IMR-90 (cell line): ENCODE measurements at regions not wholly inside any gene's neighbourhood (a gene's known extent, or its start where the extent isn't known, plus 50 kb on each side); places are given as distances from the start of the nearest gene placed in this dataset.

ENCODE experiments used
- ATAC-seq: fragments of 200-7000 bp; cut with Tn5 transposase; 2 replicates; pipeline ENCODE4 v1.9.1; 2020; ENCODE audit warnings: low read depth, mild to moderate bottlenecking, moderate library complexity
- BruUV-seq: library from RNA; stranded (reverse); fragments of 400-500 nt; replicated peaks from 2 replicates; lab custom pipeline; 2021; lab: Mats Ljungman, UMichigan
- CTCF ChIA-PET: fragments of 300-600 bp; formaldehyde crosslinking; extraction: SDS; loops from one replicate; lab custom pipeline; 2021; ENCODE audit warnings: antibody characterized with exemption; lab: Yijun Ruan, JAX
- POLR2A ChIA-PET: fragments of 300-600 bp; sonication (Branson Sonifier 250); formaldehyde crosslinking; loops from one replicate; lab custom pipeline; 2022; ENCODE audit warnings: antibody characterized with exemption; ENCODE audit not compliant: unreplicated experiment; lab: Charles Lee
- DNase-seq: peaks from one replicate; pipeline ENCODE4 v3.0.0; 2013
- H2AFZ ChIP-seq: replicated peaks from 2 replicates; pipeline ENCODE3; 2013; ENCODE audit warnings: low read length, mild to moderate bottlenecking; ENCODE audit not compliant: poor library complexity
- H2AK5ac ChIP-seq: 2 replicates; pipeline ENCODE4 v1.6.1; 2013; ENCODE audit warnings: low read depth, low read length, inconsistent platforms
- H2AK9ac ChIP-seq: replicated peaks from 2 replicates; pipeline ENCODE3; 2013; ENCODE audit warnings: mild to moderate bottlenecking, low read depth, low read length, moderate library complexity; ENCODE audit not compliant: poor library complexity
- H2BK120ac ChIP-seq: 2 replicates; pipeline ENCODE4 v1.6.1; 2013; ENCODE audit warnings: low read depth, low read length, inconsistent platforms
- H2BK15ac ChIP-seq: 3 replicates; pipeline ENCODE4 v1.6.1; 2013; ENCODE audit warnings: low read depth, low read length, inconsistent platforms
- H2BK20ac ChIP-seq: 2 replicates; pipeline ENCODE4 v1.6.1; 2013; ENCODE audit warnings: low read depth, mild to moderate bottlenecking, inconsistent platforms, low read length, moderate library complexity
- H2BK5ac ChIP-seq: 2 replicates; pipeline ENCODE4 v1.6.1; 2013; ENCODE audit warnings: mild to moderate bottlenecking, low read depth, low read length, inconsistent platforms; ENCODE audit not compliant: poor library complexity, severe bottlenecking
- H3K14ac ChIP-seq: replicated peaks from 2 replicates; pipeline ENCODE4 v1.6.1; 2013; ENCODE audit warnings: low read depth, low read length, inconsistent platforms
- H3K18ac ChIP-seq: 2 replicates; pipeline ENCODE4 v1.6.1; 2013; ENCODE audit warnings: low read depth, low read length, control low read depth
- H3K23ac ChIP-seq: 2 replicates; pipeline ENCODE4 v1.6.1; 2013; ENCODE audit warnings: low read depth, low read length, inconsistent platforms
- H3K27ac ChIP-seq: 2 replicates; pipeline ENCODE4 v1.5.1; 2013; ENCODE audit warnings: mild to moderate bottlenecking, control low read depth, low read length; ENCODE audit not compliant: insufficient read depth
- H3K27me3 ChIP-seq: 2 replicates; pipeline ENCODE4 v1.6.1; 2013; ENCODE audit warnings: low read length; ENCODE audit not compliant: control insufficient read depth, insufficient read depth
- H3K36me3 ChIP-seq: 2 replicates; pipeline ENCODE4 v1.6.1; 2013; ENCODE audit warnings: low read length, mixed read lengths; ENCODE audit not compliant: control insufficient read depth, insufficient read depth
- H3K4ac ChIP-seq: 2 replicates; pipeline ENCODE4 v1.6.1; 2013; ENCODE audit warnings: low read depth, low read length, inconsistent platforms
- H3K4me1 ChIP-seq: 2 replicates; pipeline ENCODE4 v1.6.1; 2013; ENCODE audit warnings: low read length, mixed read lengths; ENCODE audit not compliant: control insufficient read depth, insufficient read depth
- H3K4me2 ChIP-seq: 2 replicates; pipeline ENCODE4 v1.6.1; 2013; ENCODE audit warnings: low read depth, mild to moderate bottlenecking, control low read depth, low read length, moderate library complexity
- H3K4me3 ChIP-seq: 2 replicates; pipeline ENCODE4 v1.5.1; 2013; ENCODE audit warnings: low read depth, mild to moderate bottlenecking, control low read depth, low read length, moderate library complexity; ENCODE audit not compliant: insufficient read depth
- H3K56ac ChIP-seq: 2 replicates; pipeline ENCODE4 v1.6.1; 2013; ENCODE audit warnings: low read length, inconsistent platforms; ENCODE audit not compliant: insufficient read depth; ENCODE audit errors: extremely low read depth
- H3K79me1 ChIP-seq, 2 experiments: 2 replicates each; pipeline ENCODE4 v1.6.1; 2013; ENCODE audit warnings: low read length in 2 of 2, inconsistent platforms in 1 of 2, low read depth in 1 of 2
- H3K9ac ChIP-seq: 2 replicates; pipeline ENCODE4 v1.6.1; 2013; ENCODE audit warnings: low read depth, low read length, control low read depth
- H3K9me1 ChIP-seq: 2 replicates; pipeline ENCODE4 v1.6.1; 2013; ENCODE audit warnings: low read length, inconsistent platforms; ENCODE audit not compliant: insufficient read depth
- H3K9me3 ChIP-seq: 2 replicates; pipeline ENCODE4 v1.6.1; 2013; ENCODE audit warnings: low read length; ENCODE audit not compliant: control insufficient read depth, insufficient read depth
- H4K20me1 ChIP-seq: 2 replicates; pipeline ENCODE4 v1.6.1; 2013; ENCODE audit warnings: low read length, inconsistent platforms; ENCODE audit not compliant: insufficient read depth
- H4K5ac ChIP-seq: 2 replicates; pipeline ENCODE4 v1.6.1; 2013; ENCODE audit warnings: mild to moderate bottlenecking, low read depth, low read length, control low read depth
- H4K8ac ChIP-seq, 2 experiments: 2 replicates each; pipeline ENCODE4 v1.6.1; 2013; ENCODE audit warnings: low read depth in 2 of 2, low read length in 2 of 2, control low read depth in 1 of 2, inconsistent platforms in 1 of 2
- H4K91ac ChIP-seq: 2 replicates; pipeline ENCODE4 v1.6.1; 2013; ENCODE audit warnings: low read depth, low read length, inconsistent platforms; ENCODE audit not compliant: insufficient read depth
- CEBPB ChIP-seq: IDR thresholded peaks from 2 replicates; pipeline ENCODE4 v1.6.1; 2012; ENCODE audit warnings: low read depth, low read length, improper control_type of control experiment
- CHD1 ChIP-seq: IDR thresholded peaks from 2 replicates; pipeline ENCODE4 v1.6.1; 2012; ENCODE audit warnings: low read depth, low read length, improper control_type of control experiment
- FOS ChIP-seq: fragments of 150-350 bp; IDR thresholded peaks from 2 replicates; pipeline ENCODE4 v1.6.1; 2016; ENCODE audit warnings: low read depth, low read length
- MAFK ChIP-seq: IDR thresholded peaks from 2 replicates; pipeline ENCODE4 v1.6.1; 2012; ENCODE audit warnings: low read depth, low read length, improper control_type of control experiment
- WGBS, 2 experiments: methylation state at CpG; one replicate each; pipeline versions ENCODE4 v1.1.5 to v1.1.7; 2013; ENCODE audit warnings: missing lambda C conversion rate in 2 of 2; ENCODE audit not compliant: insufficient read length in 1 of 2; ENCODE audit errors: extremely low coverage in 2 of 2; 5-methylcytosine and 5-hydroxymethylcytosine counted together
- dilution Hi-C: fragments of 300-500 bp; cut with HindIII; formaldehyde crosslinking; loops from one replicate; pipeline ENCODE4 v1.14.3; 2018; ENCODE audit warnings: low sequenced_read_pairs; ENCODE audit not compliant: unreplicated experiment
- in situ Hi-C: fragments of 300-500 bp; cut with MboI; formaldehyde crosslinking; loops from 3 replicates; pipeline ENCODE4 v1.14.3; 2019; ENCODE audit warnings: low sequenced_read_pairs, inconsistent platforms, mixed read lengths
- intact Hi-C: fragments of 100-400 bp; cut with micrococcal nuclease; formaldehyde crosslinking; loops from 2 replicates; pipeline ENCODE4 v1.10.0; 2022

DNA sequence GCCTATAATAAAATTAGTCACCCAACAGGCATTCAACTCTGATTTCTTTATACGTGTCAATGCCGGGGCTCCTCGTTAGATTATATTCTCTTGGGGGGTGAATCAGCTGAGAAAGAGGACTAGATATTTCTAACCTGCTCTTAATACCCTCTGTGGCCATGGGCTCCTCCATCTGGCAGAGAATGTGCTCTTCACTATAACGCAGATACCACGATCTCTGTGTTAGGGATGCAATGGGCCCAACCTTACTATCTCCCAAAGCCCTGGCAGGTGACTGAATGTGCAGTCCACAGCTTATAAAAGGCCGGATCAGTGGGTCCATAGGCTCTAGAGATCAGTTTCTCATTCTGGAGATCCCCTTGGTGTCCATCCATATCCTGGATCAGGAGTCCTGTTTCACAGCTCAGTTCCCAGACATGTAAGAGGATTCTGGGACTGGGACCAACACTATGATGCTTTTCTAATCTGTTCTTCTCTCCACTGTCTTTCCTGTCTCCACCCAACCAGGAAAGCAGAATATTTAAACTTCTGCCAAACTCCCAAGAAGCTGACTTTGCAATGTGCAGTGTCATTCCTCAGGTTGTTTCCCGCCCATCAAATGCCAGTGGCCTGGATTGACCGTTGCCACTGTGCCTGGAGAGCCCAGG, 71.4 kb upstream of the CELF4 start:
- H2BK120ac ChIP-seq = no peak overlapping the region
- H3K4me2 ChIP-seq = no peak overlapping the region
- H4K8ac ChIP-seq = no peak overlapping the region
- POLR2A ChIA-PET = no interaction called here
- no peak overlapping the region for H4K91ac ChIP-seq
- H3K9me1 ChIP-seq = no peaks in the 10 kb centered on the region
- no peaks in the 10 kb centered on the region for H3K79me1 ChIP-seq
- no peak overlapping the region for H3K4me3 ChIP-seq
- in situ Hi-C loops = no loop called here
- H2BK15ac ChIP-seq = no peak overlapping the region
- H3K4me1 ChIP-seq = no peaks in the 10 kb centered on the region
- ATAC-seq (no peak), DNase-seq (no peak)
- no peak overlapping the region for H2BK20ac ChIP-seq
- no peak for TF ChIP-seq CEBPB
- no peak for TF ChIP-seq MAFK
- no peak for TF ChIP-seq CHD1
- no peak for TF ChIP-seq FOS
- no peak overlapping the region for H3K18ac ChIP-seq
- no peak overlapping the region for H3K4ac ChIP-seq
- H3K27me3 ChIP-seq = no peaks in the 10 kb centered on the region
- H2AK9ac ChIP-seq = no peak overlapping the region
- H3K14ac ChIP-seq = no peak overlapping the region
- dilution Hi-C loops = no loop called here
- no peak overlapping the region for H3K56ac ChIP-seq
- H4K20me1 ChIP-seq = no peaks in the 10 kb centered on the region
- no peak overlapping the region for H2AFZ ChIP-seq
- H3K9ac ChIP-seq = no peak overlapping the region
- H2AK5ac ChIP-seq = no peak overlapping the region
- intact Hi-C loops = no loop called here
- CTCF ChIA-PET = no interaction called here
- BruUV-seq = no TSS peak
- H2BK5ac ChIP-seq = no peak overlapping the region
- H4K5ac ChIP-seq = no peak overlapping the region
- no peak overlapping the region for H3K23ac ChIP-seq
- peaks cover 29% of the 10 kb centered on the region for H3K9me3 ChIP-seq
- WGBS, 2 experiments = no CpG with 5 or more reads among the region's 8 CpGs
- H3K36me3 ChIP-seq = no peaks in the 10 kb centered on the region
- no peak overlapping the region for H3K27ac ChIP-seq
